ENCODE measurements at regions not wholly inside any gene's neighbourhood (a gene's known extent, or its start where the extent isn't known, plus 50 kb on each side); places are given as distances from the start of the nearest gene placed in this dataset.
"Not testable (repeated sequence)": the region's sequence is repeated elsewhere in the genome, so short reads cannot be mapped to it uniquely, and the experiment has no call there.

DNA sequence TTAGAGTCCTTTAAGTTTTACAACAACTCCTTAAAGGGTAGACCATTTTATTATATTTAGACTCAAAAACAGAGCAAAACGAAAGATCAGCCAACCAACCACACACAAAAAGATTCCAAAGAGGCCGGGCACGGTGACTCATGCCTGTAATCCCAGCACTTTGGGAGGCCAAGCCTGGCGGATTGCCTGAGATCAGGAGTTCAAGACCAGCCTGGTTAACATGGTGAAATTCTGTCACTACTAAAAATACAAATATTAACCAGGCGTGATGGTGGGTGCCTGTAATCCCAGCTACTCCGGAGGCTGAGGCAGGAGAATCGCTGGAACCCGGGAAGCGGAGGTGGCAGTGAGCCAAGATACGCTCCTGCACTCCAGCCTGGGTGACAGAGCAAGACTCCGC lies 83.3 kb upstream of the GRIK1 start:
- no CpG with 5 or more reads among the region's 11 CpGs for WGBS, 2 donors (ENCODE audit: extremely low coverage in 2 of 2, insufficient read length in 2 of 2, insufficient replicate concordance in 1 of 2)
- H3K14ac ChIP-seq (ENCODE audit: low read length); H3K4me1 ChIP-seq (ENCODE audit: control insufficient read depth in 2 of 2, insufficient read depth in 1 of 2, low read depth in 1 of 2, low read length in 2 of 2); H2BK5ac ChIP-seq (ENCODE audit: low read length); H3K27ac ChIP-seq (replicated peaks; ENCODE audit: low read length); H3K9me3 ChIP-seq (replicated peaks in 1 of 2; ENCODE audit: control insufficient read depth in 2 of 2, insufficient read depth in 1 of 2, low read depth in 1 of 2, low read length in 2 of 2); H3K18ac ChIP-seq (ENCODE audit: low read length); H2BK120ac ChIP-seq (ENCODE audit: low read depth, low read length); H3K9ac ChIP-seq (ENCODE audit: low read depth, low read length, poor library complexity); H3K36me3 ChIP-seq (replicated peaks in 1 of 2; ENCODE audit: control insufficient read depth in 2 of 2, insufficient read depth in 2 of 2, low read length in 2 of 2); H3K79me1 ChIP-seq (ENCODE audit: low read depth, low read length); H3K27me3 ChIP-seq (ENCODE audit: control insufficient read depth in 3 of 3, insufficient read depth in 3 of 3, low read depth in 1 of 3, low read length in 3 of 3); H3K23ac ChIP-seq (ENCODE audit: low read depth, low read length, poor library complexity); DNase-seq (ENCODE audit: low spot score); H2AFZ ChIP-seq (ENCODE audit: low read length); H2AK5ac ChIP-seq (ENCODE audit: low read depth, low read length); H4K8ac ChIP-seq (ENCODE audit: low read depth, low read length); H3K4me2 ChIP-seq (ENCODE audit: insufficient read depth, low read length, poor library complexity, severe bottlenecking); H2BK15ac ChIP-seq (ENCODE audit: low read length); H2BK12ac ChIP-seq (ENCODE audit: low read length); H3K4me3 ChIP-seq (ENCODE audit: low read length in 2 of 2); H3K4ac ChIP-seq (ENCODE audit: low read length); H4K91ac ChIP-seq (ENCODE audit: low read depth, low read length, poor library complexity): not testable (repeated sequence)

DNA sequence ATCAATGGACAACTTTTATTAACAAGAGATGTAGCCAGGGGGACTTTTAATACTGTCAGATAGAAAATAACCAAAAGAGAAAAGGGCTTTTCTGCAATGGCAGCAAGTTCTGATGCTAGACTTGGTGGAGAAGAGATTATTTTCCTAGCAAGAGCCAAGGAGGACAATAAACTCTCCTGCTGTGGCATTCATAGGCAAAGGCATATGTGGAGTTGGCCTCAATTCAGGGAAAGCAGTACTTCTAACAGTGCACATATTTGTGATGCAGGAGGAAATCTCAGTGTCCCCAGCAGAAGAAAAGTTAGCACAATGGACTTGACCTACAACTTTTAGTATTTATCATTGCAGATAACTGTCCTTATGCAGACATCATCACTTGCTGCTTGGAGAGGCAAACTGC lies 75.1 kb upstream of the GRIK1 start:
- H3K9ac ChIP-seq (ENCODE audit: low read depth, low read length, poor library complexity): no peak overlapping the region
- H3K79me1 ChIP-seq (ENCODE audit: low read depth, low read length): no peaks in the 10 kb centered on the region
- H2BK120ac ChIP-seq (ENCODE audit: low read depth, low read length): no peak overlapping the region
- H3K14ac ChIP-seq (ENCODE audit: low read length): no peak overlapping the region
- H3K9me3 ChIP-seq (replicated peaks in 1 of 2; ENCODE audit: control insufficient read depth in 2 of 2, insufficient read depth in 1 of 2, low read depth in 1 of 2, low read length in 2 of 2): peaks cover 0 to 6% of the 10 kb centered on the region in 2 donors
- H4K91ac ChIP-seq (ENCODE audit: low read depth, low read length, poor library complexity): no peak overlapping the region
- DNase-seq (ENCODE audit: low spot score): no peak
- H2AK5ac ChIP-seq (ENCODE audit: low read depth, low read length): no peak overlapping the region
- H2BK12ac ChIP-seq (ENCODE audit: low read length): no peak overlapping the region
- H2BK15ac ChIP-seq (ENCODE audit: low read length): no peak overlapping the region
- no peak overlapping the region for H3K4me2 ChIP-seq (ENCODE audit: insufficient read depth, low read length, poor library complexity, severe bottlenecking)
- no peak overlapping the region for H3K27ac ChIP-seq (replicated peaks; ENCODE audit: low read length)
- no peak overlapping the region for H3K18ac ChIP-seq (ENCODE audit: low read length)
- no peak overlapping the region for H3K4me3 ChIP-seq (ENCODE audit: low read length in 2 of 2)
- no peak overlapping the region for H3K23ac ChIP-seq (ENCODE audit: low read depth, low read length, poor library complexity)
- H3K27me3 ChIP-seq (ENCODE audit: control insufficient read depth in 3 of 3, insufficient read depth in 3 of 3, low read depth in 1 of 3, low read length in 3 of 3): no peaks in the 10 kb centered on the region
- H3K4ac ChIP-seq (ENCODE audit: low read length): no peak overlapping the region
- no peak overlapping the region for H2AFZ ChIP-seq (ENCODE audit: low read length)
- H2BK5ac ChIP-seq (ENCODE audit: low read length): no peak overlapping the region
- no peak overlapping the region for H4K8ac ChIP-seq (ENCODE audit: low read depth, low read length)
- no peaks in the 10 kb centered on the region for H3K36me3 ChIP-seq (replicated peaks in 1 of 2; ENCODE audit: control insufficient read depth in 2 of 2, insufficient read depth in 2 of 2, low read length in 2 of 2)
- peaks cover 0 to 7% of the 10 kb centered on the region in 2 donors for H3K4me1 ChIP-seq (ENCODE audit: control insufficient read depth in 2 of 2, insufficient read depth in 1 of 2, low read depth in 1 of 2, low read length in 2 of 2)

DNA sequence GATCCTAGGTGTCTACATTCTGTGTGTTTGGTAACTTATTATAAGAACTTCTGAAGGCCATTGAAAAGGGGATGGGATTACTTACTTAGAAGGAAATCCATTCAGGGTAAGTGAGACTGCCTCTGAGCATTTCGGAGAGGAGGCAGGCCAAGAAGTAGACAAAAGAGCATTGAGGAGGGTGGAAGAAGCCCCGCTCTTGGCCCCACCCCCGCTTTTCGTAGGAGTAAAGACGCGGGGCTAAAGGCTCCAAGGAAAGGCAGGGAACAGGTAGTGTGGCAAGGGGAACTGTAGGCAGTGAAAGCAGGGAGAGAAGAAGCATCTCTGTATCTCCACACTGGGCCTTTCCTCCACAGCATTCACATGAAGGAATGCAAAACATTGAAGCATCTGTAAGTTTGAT lies 51.8 kb upstream of the GRIK1 start:
- Histone ChIP-seq H4K8ac (ENCODE audit: low read depth, low read length) (no peak overlapping the region), H3K36me3 (replicated peaks in 1 of 2; ENCODE audit: control insufficient read depth in 2 of 2, insufficient read depth in 2 of 2, low read length in 2 of 2) (no peaks in the 10 kb centered on the region), H3K4me2 (ENCODE audit: insufficient read depth, low read length, poor library complexity, severe bottlenecking) (peak overlapping the region; percentile 25), H2BK120ac (ENCODE audit: low read depth, low read length) (no peak overlapping the region), H3K14ac (ENCODE audit: low read length) (no peak overlapping the region), H2BK12ac (ENCODE audit: low read length) (no peak overlapping the region), H2BK15ac (ENCODE audit: low read length) (no peak overlapping the region), H3K27me3 (ENCODE audit: control insufficient read depth in 3 of 3, insufficient read depth in 3 of 3, low read depth in 1 of 3, low read length in 3 of 3) (no peaks in the 10 kb centered on the region), H2BK5ac (ENCODE audit: low read length) (no peak overlapping the region), H2AK5ac (ENCODE audit: low read depth, low read length) (no peak overlapping the region), H3K23ac (ENCODE audit: low read depth, low read length, poor library complexity) (no peak overlapping the region), H3K18ac (ENCODE audit: low read length) (no peak overlapping the region), H3K4me3 (ENCODE audit: low read length in 2 of 2) (no peak overlapping the region), H2AFZ (ENCODE audit: low read length) (peak overlapping the region; percentile 2), H3K4me1 (ENCODE audit: control insufficient read depth in 2 of 2, insufficient read depth in 1 of 2, low read depth in 1 of 2, low read length in 2 of 2) (peaks cover 0 to 4% of the 10 kb centered on the region in 2 donors), H3K9ac (ENCODE audit: low read depth, low read length, poor library complexity) (no peak overlapping the region), H3K4ac (ENCODE audit: low read length) (no peak overlapping the region), H3K79me1 (ENCODE audit: low read depth, low read length) (no peaks in the 10 kb centered on the region), H3K27ac (replicated peaks; ENCODE audit: low read length) (no peak overlapping the region), H3K9me3 (replicated peaks in 1 of 2; ENCODE audit: control insufficient read depth in 2 of 2, insufficient read depth in 1 of 2, low read depth in 1 of 2, low read length in 2 of 2) (peaks cover 0 to 1% of the 10 kb centered on the region in 2 donors), H4K91ac (ENCODE audit: low read depth, low read length, poor library complexity) (no peak overlapping the region)
- no peak for DNase-seq (ENCODE audit: low spot score)
- WGBS, 2 donors (ENCODE audit: extremely low coverage in 2 of 2, insufficient read length in 2 of 2, insufficient replicate concordance in 1 of 2): no CpG with 5 or more reads among the region's 6 CpGs

DNA sequence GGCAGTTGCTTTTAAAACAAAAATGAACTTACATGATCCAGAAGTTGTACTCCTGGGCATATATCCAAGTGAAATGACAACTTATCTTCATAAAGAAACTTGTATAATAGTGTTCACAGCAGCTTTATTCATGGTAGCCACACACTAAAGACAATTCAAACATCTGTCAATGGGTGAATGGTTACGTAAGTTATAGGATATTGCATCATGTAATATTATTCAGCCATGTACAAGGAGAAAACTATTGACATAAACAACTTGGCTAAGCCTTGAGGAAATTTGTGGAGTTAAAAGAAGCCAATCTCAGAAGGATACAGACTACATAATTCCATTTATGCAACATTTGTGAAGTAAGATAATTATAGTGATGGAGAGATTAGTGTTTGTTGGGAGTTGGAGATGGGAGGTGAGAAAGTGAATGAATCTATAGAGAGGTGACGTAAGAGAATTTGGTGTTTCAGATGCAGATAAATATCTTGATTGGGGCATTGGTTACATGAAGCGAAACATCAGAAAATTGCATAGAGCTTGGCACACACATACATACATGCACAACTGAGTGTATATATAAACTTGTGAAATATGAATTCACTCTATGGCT lies 49.9 kb upstream of the GRIK1 start:
- H3K27me3 ChIP-seq (ENCODE audit: control insufficient read depth in 3 of 3, insufficient read depth in 3 of 3, low read depth in 1 of 3, low read length in 3 of 3): no peaks in the 10 kb centered on the region
- H3K4me1 ChIP-seq (ENCODE audit: control insufficient read depth in 2 of 2, insufficient read depth in 1 of 2, low read depth in 1 of 2, low read length in 2 of 2): peaks cover 0 to 4% of the 10 kb centered on the region in 2 donors
- no peak overlapping the region for H4K8ac ChIP-seq (ENCODE audit: low read depth, low read length)
- H3K9me3 ChIP-seq (replicated peaks in 1 of 2; ENCODE audit: control insufficient read depth in 2 of 2, insufficient read depth in 1 of 2, low read depth in 1 of 2, low read length in 2 of 2): peaks cover 3 to 11% of the 10 kb centered on the region in 2 donors
- no peak overlapping the region for H3K14ac ChIP-seq (ENCODE audit: low read length)
- no peak overlapping the region for H3K4me2 ChIP-seq (ENCODE audit: insufficient read depth, low read length, poor library complexity, severe bottlenecking)
- no peaks in the 10 kb centered on the region for H3K79me1 ChIP-seq (ENCODE audit: low read depth, low read length)
- H3K36me3 ChIP-seq (replicated peaks in 1 of 2; ENCODE audit: control insufficient read depth in 2 of 2, insufficient read depth in 2 of 2, low read length in 2 of 2): no peaks in the 10 kb centered on the region
- no peak overlapping the region for H2BK120ac ChIP-seq (ENCODE audit: low read depth, low read length)
- H3K23ac ChIP-seq (ENCODE audit: low read depth, low read length, poor library complexity): no peak overlapping the region
- H3K4ac ChIP-seq (ENCODE audit: low read length): no peak overlapping the region
- H2AFZ ChIP-seq (ENCODE audit: low read length): no peak overlapping the region
- no peak overlapping the region for H3K27ac ChIP-seq (replicated peaks; ENCODE audit: low read length)
- no peak overlapping the region for H2AK5ac ChIP-seq (ENCODE audit: low read depth, low read length)
- H2BK15ac ChIP-seq (ENCODE audit: low read length): no peak overlapping the region
- H3K18ac ChIP-seq (ENCODE audit: low read length): no peak overlapping the region
- no peak for DNase-seq (ENCODE audit: low spot score)
- no peak overlapping the region for H2BK5ac ChIP-seq (ENCODE audit: low read length)
- no peak overlapping the region for H4K91ac ChIP-seq (ENCODE audit: low read depth, low read length, poor library complexity)
- H3K9ac ChIP-seq (ENCODE audit: low read depth, low read length, poor library complexity): no peak overlapping the region
- 100% methylated on average over 1 of the region's 3 CpGs; no CpG with 5 or more reads in 1 of the 2 donors for WGBS, 2 donors (ENCODE audit: extremely low coverage in 2 of 2, insufficient read length in 2 of 2, insufficient replicate concordance in 1 of 2)
- H3K4me3 ChIP-seq (ENCODE audit: low read length in 2 of 2): no peak overlapping the region
- H2BK12ac ChIP-seq (ENCODE audit: low read length): no peak overlapping the region

All from neuronal stem cell (in vitro differentiated cells).